ENCODE measurements at regions not wholly inside any gene's neighbourhood (a gene's known extent, or its start where the extent isn't known, plus 50 kb on each side); places are given as distances from the start of the nearest gene placed in this dataset.

DNA sequence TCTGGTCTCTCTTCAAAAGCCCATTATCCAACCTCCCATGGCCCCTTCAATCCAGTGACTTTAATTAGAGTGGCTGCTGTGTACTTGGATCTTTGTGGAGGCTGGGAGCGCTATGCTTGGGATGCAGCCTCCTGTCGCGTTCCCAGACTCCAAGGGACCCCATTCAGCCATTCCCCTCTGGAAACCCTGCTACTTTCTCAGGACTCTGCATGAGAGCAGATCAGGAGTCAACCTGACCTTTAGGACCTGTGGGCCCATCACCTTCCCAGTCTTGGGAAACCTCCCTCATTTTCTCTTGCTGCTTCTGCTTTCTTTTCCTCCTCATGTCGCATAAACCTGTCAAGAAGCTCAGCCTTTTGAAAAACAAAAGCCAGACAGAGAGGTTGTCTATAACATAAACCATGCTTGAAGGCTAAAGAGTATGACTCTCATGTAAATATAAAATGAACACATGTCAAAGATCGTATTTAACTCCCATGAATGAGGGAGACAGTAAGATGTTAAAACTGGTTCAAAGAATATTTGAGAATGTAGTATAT is 143.1 kb upstream of the PELI1 start:
- DNase-seq = no peak

DNA sequence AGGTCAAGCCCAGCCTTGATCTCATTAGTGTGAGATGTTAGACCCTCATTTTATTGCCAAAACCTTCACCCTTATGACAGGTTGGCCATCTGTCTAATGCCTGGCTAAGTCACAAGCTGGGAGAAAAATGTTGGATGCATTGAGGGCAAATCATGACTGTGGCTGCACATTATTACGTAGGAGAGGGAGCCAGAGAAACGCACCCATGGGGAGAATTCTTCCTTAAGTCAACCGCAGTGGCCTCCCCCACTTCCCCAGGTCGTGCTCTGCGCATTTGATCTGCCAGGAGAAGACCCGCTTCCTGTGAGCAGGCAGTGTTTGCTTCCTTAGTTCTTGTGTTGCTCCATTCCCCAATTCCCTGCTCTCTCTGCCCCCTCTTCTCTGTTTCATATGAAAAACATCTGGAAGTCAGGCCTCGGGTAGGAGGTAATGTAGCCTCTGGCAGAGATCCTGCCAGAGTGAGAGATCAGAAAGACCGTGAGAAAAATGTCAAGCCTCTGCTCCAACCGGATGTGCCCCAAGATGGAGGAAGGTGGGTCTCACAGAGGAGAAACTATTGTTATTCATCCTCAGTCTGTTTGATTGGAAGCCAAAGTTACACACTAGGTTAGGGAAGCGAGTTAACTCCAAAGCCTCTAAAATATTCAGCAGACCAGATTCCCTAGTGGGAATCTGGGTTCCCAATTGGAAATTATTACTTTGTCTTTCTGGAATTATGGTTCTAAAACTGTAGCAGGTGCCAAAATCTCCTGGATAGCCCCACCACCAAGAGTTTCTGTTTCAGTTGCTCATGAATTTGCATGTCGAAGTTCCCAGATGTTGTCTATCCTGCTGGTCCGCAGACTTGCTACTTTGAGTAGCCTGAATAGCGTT is 144.3 kb upstream of the PELI1 start:
- DNase-seq = no peak

DNA sequence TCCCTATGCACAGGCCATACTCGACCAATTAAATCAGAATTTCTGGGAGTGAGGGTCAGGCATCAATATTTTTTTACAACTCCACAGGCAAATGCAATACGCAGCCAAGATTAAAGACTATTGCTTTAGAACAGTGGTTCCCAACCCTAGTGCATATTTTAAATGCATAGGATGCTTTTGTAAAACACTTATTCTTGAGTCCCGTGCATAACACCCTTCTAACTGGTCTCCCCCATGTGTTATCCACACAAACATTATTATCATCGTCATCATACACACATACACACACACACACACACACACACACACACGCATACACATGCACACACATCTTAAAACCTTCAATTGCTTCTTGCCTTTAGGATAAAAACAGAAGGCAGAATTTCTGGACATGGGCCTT is 145.0 kb upstream of the PELI1 start:
- DNase-seq = no peak

DNA sequence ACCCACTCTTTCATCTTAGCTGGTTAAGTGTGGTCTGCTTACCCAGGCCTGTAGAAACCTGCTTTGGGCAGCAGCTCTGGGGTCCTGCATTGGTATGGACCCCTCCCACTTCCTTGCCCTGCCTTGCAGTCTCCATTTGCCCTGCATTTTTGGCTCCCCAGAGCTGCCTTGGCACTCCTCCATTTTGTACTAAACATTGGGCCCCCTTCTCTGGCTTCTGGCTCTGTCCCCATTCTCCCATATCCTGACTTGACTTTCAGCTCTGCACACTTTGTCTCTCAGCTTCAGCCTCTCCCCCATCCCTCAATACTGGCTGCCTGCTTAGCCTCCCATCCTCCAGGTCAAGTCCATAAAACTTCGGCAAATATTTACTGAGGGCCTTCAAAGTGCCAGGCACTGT is 145.5 kb upstream of the PELI1 start:
- DNase-seq = no peak

DNA sequence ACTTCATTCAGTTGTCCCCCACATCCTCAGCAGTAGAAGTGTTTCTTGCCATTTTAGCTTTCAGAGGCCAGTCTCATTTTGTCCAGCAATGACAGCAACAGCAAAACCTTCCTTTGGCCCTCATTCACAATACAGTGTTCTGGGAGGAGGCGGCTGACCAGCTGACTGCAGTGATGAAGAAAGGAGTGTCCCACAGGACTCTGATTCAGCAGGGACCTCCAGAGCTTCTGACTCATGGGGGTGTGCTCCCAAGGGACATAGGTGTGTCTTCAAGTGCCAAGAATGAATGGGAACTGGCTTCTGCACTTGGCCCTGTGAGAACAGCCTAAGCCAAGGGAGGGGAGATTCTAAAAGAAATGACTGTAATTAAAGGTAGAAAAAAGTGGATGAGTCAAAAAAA is 147.0 kb upstream of the PELI1 start:
- DNase-seq = no peak

DNA sequence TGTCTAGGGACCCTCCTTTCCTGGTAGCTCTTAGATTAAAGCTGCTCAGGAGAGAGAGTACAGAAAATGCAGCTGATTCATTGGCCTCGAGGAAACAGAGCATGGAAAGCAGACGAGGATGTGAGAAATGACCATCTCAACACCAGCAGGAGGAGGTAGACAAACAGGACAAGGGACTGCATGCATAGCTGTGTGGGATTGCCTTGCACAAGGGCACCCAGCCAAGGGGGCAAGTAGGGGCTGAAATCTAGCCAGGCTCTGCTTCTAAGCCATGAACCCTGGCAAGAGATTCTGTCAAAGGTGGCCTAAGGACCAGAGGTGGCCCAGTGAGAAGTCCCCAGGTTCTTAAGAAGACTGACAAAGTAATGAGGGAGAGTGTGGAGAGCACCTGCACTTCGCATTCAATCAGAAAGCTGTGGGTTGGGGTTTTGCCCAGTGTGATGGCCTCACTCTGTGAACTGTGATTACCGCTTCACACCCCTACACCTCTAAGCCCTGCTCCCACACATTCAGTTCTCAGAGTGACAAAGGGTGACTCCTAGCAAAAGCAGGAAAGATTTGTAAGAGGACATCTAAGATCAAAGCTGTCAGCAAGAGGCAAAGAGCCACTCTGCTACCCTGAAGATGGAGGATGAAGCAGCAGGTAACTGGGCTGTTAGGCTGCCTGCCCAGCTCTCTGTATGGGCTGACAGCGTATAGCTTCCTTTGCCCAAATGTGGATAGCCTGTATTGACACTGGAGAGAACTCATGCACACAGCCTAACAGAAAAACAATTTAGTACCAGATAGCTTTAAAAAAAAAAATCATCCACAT is 151.3 kb upstream of the PELI1 start:
- DNase-seq = no peak

DNA sequence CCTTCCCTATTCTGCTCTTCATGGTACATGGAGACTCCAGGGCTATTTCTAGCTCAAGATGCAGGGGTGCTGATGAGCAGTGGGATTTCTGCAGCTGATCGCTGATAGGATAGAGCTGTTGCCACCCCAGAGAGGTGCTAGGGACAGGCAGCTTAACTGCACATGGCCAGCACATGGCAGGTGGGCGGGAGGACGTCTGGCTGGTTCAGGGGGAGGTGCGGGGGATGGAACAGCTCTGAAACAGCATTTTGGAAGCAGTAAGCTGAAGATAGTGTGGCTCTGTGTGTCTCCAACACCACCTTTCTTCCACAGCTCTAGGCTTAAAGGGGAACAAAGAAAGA is 151.9 kb upstream of the PELI1 start:
- no peak for DNase-seq

DNA sequence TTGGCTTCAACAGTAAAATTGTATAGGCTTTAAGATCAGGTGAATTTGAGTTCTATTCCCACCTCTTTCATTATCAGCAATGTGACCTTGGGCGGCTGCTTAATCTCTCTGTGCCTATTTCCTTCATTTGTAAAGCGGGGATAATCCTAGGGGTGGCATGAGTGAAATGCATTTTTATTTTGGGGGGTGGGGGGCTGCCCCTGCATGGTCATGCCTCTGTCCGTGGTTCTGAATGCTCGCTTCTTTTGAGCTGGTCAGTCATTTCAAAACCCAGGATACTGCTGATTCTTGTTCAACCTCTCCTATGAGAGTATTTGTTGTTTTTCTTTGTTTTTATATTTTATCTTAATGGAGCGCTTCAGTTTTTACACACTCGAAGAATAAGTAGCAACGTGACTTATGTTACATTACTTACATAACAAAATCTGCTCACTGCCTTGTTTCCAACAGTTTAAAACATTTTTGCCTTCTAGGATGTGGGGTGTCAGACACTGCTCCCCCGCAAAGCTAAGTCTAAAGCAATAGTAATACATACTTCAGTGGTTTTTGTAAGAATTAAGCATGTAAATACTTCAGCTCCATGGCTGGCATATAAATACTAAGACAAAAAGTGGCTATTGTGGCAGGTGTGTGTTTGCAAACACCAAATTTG is 152.6 kb upstream of the PELI1 start:
- DNase-seq = no peak

DNA sequence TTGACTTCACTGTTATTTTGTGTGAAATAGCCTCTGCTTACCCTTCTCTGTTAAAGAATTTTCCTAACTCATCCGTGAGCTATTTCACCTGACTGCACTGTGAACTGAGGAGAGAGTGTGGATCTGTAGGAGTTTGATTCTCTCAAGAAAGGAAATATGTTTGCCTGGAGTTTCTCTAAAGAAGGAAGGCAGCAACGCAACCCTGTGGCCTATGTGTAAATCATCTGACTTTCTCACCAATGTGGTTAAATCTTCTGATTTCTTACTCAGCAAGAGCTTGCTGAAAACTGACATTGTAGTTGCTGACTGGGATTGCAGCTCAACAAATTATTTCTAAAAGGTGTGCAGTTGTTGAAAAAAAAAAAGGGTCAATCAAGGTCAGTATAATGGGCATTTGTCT is 153.9 kb upstream of the PELI1 start:
- DNase-seq = no peak

DNA sequence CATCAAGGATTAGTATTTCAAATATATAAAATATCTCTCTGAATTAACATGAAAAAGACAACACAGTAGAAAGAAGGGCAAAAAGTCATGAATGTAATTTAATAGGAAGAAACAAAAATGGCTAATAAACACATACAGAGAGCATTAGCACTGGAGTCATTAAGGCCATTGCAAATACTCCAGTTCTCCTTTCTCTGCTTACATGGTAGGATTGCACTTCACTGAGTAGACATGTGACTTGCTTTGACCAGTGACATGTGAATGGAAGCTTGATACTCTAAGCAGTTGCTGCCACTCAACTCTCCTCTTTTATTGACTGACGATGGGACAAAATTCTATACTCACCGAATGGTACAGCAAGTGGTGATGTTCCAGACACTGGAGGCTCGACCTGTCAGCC is 153.9 kb upstream of the LGALSL start:
- no peak for DNase-seq

DNA sequence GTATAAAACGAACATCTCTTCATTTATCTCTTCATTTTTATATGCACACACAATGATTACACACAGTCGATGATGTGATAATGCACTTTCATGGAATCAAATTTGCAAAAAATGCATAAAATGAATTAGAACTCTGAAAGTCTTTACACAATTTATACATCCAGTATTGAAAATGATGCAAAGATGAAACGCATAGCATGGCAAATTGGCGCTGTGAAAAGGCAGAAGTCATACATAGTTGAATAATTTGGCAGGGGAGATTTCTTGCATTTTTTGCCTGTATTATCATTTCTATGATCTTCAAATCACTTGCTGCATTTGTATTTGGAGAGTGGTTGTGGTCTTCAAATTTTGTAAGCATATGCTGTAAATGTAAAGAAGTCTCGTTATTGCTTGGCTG is 150.7 kb upstream of the LGALSL start:
- no peak for DNase-seq

DNA sequence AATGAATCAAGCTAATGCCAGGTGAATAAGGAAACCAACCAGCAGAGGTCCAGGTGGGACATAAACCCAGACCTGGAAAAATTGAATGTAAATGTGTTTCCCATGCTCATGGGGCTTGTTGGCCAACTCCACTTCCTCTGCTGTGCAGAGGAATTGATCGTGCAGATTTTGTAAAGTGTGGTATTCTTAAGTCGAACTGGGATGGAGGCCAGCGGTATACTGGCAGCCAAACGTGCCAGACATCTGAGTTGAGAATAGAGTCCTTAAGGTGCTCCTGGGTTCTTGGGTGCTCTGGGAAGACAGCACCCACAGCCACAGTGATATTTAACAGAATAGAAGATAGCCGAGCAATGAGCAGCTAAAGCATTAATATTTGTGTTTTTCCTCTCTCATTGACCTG is 146.5 kb upstream of the LGALSL start:
- DNase-seq = no peak

DNA sequence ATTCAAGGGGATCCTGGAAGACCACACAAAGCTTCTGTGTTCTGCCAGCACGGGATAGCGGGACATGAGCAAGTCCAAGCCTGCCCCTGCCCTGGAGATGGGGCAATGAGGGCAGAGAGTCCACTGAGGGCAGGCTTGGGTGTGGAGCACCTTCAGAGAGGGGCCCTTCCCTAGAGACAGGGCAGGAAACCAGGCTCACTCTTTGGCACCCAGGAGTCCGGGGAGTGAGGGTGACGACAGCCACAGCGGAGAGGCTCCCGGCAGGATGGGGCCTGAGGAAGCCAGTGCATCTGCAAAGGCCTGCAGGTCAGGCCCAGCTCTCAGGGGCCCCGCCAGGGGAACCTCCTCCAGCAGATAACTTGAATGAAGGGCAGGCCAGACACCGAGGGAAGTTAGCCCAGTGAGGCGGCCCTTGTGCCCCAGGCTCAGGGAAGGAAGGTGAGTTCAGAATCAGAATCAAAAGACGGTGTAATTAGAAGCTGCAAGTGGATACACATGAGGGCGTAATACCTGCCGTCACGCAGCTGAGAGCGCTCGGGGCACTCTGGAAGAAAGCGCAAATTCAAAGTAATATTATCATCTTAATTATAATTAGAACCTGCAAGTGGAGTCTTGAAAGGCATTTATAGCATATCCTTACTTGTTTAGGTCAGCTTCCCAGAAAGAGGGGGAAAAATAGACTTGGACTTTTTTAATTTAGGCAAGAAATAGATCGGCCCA is 142.6 kb upstream of the LGALSL start:
- no peak for DNase-seq

DNA sequence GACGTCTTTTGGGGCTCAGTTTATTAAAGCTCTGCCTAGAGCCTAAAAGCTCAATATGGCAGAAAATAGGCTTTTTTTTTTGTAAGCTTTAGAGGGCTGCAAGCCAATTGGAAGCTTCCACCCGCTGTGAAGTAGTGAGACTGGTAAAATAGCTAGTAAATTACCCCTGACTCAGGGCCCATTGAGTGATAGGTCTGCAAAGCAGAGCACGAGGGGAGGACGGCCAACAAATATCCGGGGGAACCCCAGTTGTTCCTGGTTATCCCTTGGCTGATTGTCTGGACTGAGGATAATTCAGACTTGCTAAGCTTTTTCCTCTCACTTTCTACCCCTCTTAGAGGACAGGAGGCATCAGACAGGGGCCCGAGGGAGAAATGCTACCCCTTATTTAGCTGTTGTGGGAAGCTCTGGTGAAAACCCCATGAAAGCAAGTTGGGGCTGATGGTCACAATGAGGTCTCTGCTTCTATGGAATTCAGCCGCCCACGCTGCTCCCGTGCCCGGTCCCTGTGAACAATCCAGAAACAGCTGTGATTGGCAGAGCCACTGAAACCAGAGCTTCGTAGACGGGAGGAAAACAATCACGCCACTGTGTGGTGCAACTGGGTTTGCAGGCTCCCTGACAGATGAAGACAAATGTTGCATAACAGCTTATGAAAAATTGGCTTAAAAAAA is 141.9 kb upstream of the LGALSL start:
- no peak for DNase-seq

DNA sequence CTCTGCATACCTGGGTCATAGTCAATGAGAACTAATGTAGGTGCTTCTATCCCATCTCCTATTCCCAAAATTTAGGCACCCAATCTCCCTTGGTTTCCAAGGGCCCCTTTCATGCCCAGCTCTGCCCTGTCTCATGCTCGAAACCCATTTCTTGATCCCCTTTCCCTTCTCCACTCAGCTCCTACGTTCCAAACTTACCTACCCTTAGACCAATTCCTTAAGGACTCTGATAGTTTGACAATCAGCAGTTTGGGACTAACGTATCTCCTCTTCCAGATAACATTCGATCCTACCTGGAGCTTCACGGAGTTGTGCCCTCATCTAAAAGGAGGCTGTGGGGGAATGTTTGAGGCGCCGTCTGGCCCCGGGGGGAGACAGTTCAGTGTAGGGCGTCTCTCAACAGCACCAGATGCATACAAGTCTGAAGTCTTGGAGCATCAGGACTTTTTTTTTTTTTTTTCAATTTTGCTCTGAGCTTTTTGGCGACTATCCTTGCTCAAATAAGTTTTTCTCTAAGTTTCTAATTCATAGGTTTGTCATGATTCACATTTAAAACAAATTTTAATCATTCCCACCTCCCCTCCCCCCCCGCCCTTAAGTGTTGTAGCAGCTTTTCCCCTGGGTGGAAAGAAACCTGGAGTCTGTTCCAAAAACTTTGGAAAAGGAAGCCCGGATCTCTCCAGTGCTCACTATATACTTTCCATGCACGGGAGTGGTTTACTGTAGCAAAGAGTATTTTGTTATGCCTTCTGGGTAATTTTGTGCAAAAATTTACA is 141.2 kb upstream of the LGALSL start:
- DNase-seq = no peak

DNA sequence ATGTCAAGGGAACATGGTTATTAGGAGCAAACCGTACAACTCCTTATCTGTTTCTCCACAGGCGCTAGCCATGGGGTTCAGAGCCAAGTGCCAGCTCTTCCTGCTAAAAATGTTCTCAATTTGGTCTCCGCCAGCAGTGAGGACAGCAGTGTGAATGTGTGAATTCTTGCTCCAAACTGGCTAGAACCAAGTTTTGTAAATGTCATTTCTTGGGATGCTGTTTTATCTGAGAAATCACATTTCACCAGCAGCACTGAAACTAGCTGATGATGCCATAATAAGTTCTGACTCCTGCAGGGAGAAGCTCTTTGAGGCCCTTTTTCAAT is 140.6 kb upstream of the LGALSL start:
- DNase-seq = no peak

DNA sequence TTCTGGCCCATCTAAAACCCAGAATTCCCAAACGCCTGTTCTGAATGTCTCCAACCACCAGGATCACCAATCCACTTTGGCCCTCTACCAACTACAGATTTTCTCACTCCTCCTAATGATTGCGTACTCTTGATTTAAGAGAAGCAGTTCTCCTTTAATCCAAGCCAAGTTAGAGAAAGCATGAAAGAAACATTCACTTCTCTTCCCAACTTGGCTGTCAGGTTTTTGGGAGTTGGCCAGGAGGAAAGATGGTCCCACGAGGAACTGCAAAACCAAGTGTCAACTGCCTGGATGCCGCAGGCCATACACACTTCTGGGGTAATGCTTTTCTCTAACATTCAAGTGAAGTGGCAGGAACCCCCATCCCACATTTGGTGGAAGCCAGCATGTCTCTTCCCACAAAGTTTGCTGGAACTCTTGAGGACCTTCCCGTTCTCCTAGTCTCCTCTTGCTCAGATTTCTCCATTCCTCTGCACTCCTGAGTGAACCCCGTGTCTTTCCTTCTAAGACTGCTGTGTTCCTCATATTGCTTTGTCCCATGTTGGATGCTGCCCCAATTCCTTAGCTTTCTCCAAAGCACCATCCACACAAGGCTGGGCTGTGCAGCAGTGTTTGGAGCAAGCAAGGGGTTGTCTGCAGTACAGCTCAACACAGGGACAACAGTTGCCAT is 138.5 kb upstream of the LGALSL start:
- DNase-seq = no peak

DNA sequence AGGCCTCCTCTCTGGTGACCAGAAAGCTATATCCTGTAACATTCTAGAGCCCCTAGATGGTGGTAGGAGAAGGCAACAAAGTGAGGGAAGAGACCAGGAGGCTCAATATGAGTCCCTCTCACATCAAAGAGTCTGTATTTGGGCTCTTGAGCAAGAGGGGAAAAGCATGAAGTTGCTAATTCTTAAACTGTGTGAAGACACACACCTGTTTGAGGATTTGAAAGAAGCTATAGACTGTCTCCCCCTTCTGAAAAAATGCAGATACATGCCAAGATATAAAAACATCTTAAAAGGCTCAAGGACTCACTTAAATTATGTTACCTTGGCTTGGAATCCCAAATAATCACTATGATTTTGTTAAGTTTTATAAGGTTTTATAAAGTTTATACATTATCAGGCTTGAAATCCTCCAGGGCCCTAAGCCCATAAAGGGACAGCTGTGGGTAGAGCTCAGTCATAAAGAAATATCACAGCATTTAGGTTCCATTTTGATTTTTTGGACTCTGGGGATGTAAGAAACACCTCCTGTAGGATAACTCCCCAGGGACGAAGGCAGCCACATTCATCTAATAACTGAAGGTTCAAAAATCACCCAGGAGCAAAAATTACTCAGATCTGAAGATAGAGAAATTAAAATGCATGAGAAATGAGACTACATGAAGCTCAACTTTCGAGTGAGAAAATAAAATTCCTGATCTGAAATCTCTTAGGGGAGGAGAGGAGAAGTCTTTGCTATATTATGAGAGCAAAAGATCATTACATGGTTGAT is 136.1 kb upstream of the LGALSL start:
- DNase-seq = no peak

DNA sequence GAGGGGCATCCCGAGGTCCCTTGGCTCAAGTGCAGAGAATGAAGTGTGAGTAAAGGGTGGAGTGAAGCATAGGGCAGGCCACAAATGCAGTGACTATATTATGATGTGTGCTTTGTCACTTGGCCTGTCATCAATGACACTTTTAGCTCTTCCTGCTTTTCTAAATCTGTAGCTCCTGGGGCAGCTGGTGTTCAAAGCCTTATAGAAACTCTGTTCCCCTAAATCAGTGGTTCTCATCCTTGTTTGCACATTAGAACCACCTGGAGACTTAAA is 135.6 kb upstream of the LGALSL start:
- no peak for DNase-seq

DNA sequence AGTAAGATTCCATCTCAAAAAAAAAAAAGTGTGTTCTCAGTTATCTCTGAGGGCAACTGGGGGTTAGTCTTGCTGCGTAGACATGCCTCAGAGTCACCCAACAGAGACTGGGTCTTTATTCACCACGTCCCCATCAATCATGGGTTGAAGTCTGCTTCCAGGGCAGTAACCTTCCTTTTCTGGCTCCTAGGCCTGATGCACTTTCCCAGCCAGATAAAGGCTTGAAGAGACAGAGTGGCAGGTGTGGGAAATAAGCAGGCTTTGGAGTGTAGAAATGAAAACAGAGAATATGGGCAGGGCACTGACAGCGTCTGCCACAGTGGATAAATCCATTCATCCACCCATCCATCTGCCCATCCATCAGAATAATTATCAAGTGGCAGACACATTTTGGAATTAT is 134.1 kb upstream of the LGALSL start:
- DNase-seq = no peak

DNA sequence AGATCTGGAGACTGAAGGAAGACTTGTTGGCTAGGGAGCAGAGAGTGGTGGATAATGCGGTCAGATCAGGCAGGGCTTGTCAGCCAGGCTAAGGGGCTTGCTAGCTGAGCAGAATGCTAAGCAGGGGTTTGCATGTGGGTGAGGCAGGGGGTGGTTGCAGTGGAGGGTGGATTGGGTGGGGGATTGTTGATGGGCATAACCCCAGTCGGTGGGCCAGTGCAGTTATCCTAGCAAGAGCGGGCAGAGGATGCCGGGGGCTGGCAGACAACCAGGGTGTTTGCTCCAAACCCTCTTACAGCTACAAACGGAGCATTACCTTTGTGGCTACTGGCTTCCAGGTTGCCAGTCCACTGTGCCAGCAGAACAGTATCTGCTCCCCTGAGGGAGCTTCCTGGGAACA is 131.5 kb upstream of the LGALSL start:
- no peak for DNase-seq

All from CD4-positive, alpha-beta T cell treated with Interleukin-4 for 4 hours (primary cell).